ENCODE measurements at regions not wholly inside any gene's neighbourhood (a gene's known extent, or its start where the extent isn't known, plus 50 kb on each side); places are given as distances from the start of the nearest gene placed in this dataset.

DNA sequence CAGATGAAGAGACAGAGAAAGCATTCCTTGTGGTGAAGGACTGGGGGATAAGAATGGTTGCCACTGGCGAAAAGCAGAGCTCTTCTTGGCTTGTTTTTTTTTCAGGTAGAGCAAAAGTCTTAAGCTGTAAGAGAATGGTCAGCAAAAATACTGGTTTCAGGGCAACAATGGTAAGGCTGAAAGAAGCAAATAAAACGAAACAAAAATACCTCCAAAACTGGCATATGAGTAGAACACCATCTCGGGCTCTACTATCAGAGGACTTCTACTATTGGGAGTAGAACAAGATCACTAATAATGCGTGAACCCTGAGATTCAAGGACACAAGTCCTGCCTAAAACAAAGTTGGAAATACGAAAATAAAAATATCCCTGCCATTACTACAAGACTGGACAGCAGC, 1823.2 kb upstream of the CDH6 start:
- no peak overlapping the region for H3T11ph ChIP-seq (ENCODE audit: low read length)
- H3K18ac ChIP-seq (ENCODE audit: insufficient read length, low read depth, low read length), result no peak overlapping the region
- Mint-ChIP-seq H3K4me1 (peaks cover 4 to 5% of the 10 kb centered on the region in 2 experiments), H3K27me3 (ENCODE audit: low read depth) (no peaks in the 10 kb centered on the region), H3K27ac (no peak overlapping the region), H3K9me3 (peaks cover 0 to 3% of the 10 kb centered on the region in 2 experiments; a peak in 1 of 5 replicates), H3K4me3 (no peak overlapping the region), H3K36me3 (ENCODE audit: insufficient read depth in 1 of 3, low read depth in 3 of 3) (no peaks in the 10 kb centered on the region; a peak in 1 of 7 replicates)
- H3K4ac ChIP-seq (ENCODE audit: low read depth, low read length), result no peak overlapping the region
- no peak overlapping the region for H2BK5ac ChIP-seq (ENCODE audit: insufficient read length, low read length)
- no peaks in the 10 kb centered on the region for H3K79me2 ChIP-seq (ENCODE audit: insufficient read depth, low read length)
- no peak overlapping the region for H3K56ac ChIP-seq (ENCODE audit: insufficient read length, low read depth, low read length)
- H3K9me3 ChIP-seq (ENCODE audit: control insufficient read depth, low read depth, low read length), result no peaks in the 10 kb centered on the region
- H2BK15ac ChIP-seq (ENCODE audit: low read depth, low read length), result no peak overlapping the region
- no peaks in the 10 kb centered on the region for H3K27me3 ChIP-seq (ENCODE audit: insufficient read depth, low read length)
- no peak for DNase-seq
- no peak overlapping the region for H3K23ac ChIP-seq (ENCODE audit: insufficient read length, low read depth, low read length)
- H2AK5ac ChIP-seq (ENCODE audit: insufficient read length, low read length), result no peak overlapping the region
- H2BK120ac ChIP-seq (ENCODE audit: low read depth, low read length, poor library complexity, severe bottlenecking), result no peak overlapping the region
- no peak overlapping the region for H3K9ac ChIP-seq (ENCODE audit: extremely low read depth, insufficient read length, low read length)
- no peak overlapping the region for H4K91ac ChIP-seq (ENCODE audit: insufficient read length, low read depth, low read length)
- no peak overlapping the region for H2BK12ac ChIP-seq (ENCODE audit: insufficient read length, low read depth, low read length)
- H2BK20ac ChIP-seq (ENCODE audit: low read depth, low read length, poor library complexity, severe bottlenecking), result no peak overlapping the region
- WGBS (ENCODE audit: extremely low coverage, insufficient read length, low lambda C conversion rate), result no CpG with 5 or more reads among the region's 5 CpGs
- H2AFZ ChIP-seq (ENCODE audit: low read length), result no peak overlapping the region
- TF ChIP-seq, protein P1, sequence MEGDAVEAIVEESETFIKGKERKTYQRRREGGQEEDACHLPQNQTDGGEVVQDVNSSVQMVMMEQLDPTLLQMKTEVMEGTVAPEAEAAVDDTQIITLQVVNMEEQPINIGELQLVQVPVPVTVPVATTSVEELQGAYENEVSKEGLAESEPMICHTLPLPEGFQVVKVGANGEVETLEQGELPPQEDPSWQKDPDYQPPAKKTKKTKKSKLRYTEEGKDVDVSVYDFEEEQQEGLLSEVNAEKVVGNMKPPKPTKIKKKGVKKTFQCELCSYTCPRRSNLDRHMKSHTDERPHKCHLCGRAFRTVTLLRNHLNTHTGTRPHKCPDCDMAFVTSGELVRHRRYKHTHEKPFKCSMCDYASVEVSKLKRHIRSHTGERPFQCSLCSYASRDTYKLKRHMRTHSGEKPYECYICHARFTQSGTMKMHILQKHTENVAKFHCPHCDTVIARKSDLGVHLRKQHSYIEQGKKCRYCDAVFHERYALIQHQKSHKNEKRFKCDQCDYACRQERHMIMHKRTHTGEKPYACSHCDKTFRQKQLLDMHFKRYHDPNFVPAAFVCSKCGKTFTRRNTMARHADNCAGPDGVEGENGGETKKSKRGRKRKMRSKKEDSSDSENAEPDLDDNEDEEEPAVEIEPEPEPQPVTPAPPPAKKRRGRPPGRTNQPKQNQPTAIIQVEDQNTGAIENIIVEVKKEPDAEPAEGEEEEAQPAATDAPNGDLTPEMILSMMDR (conservative IDR thresholded peaks at IDR 0.05), result no peak
- no peaks in the 10 kb centered on the region for H3K79me1 ChIP-seq (ENCODE audit: insufficient read depth, low read depth, low read length, poor library complexity, severe bottlenecking)
- no peaks in the 10 kb centered on the region for H3K23me2 ChIP-seq (ENCODE audit: insufficient read length, low read depth, low read length, poor library complexity, severe bottlenecking)
- H4K20me1 ChIP-seq (ENCODE audit: control insufficient read depth, insufficient read depth, insufficient read length), result no peaks in the 10 kb centered on the region
- H3K4me2 ChIP-seq (ENCODE audit: insufficient read depth, insufficient read length, low read length), result no peak overlapping the region
- H3K14ac ChIP-seq (ENCODE audit: insufficient read depth, low read length), result no peak overlapping the region
- no peaks in the 10 kb centered on the region for H3K4me1 ChIP-seq (ENCODE audit: insufficient read depth, low read length)
- H3K27ac ChIP-seq (ENCODE audit: insufficient read length, low read depth, low read length), result no peak overlapping the region
- no peak overlapping the region for H4K5ac ChIP-seq (ENCODE audit: insufficient read length, low read depth, low read length)
- H4K8ac ChIP-seq (replicated peaks; ENCODE audit: insufficient read length, low read depth, low read length), result no peak overlapping the region

Data from H9 (cell line).